HG03108 (cell line): ENCODE measurements at regions not wholly inside any gene's neighbourhood (a gene's known extent, or its start where the extent isn't known, plus 50 kb on each side); places are given as distances from the start of the nearest gene placed in this dataset.

Source experiments
- ATAC-seq: cut with Tn5 transposase; IDR thresholded peaks from one replicate; pipeline ENCODE4 v1.9.1; 2021; ENCODE audit warnings: moderate library complexity; ENCODE audit not compliant: unreplicated experiment

- no peak for ATAC-seq
Observed at GRCh38 chr13:62710787-62711186, 1295.1 kb upstream of the PCDH20 start.

GRCh38 chr13:62706048-62706447 is 1290.4 kb upstream of the PCDH20 start:
- ATAC-seq = no peak

DNA sequence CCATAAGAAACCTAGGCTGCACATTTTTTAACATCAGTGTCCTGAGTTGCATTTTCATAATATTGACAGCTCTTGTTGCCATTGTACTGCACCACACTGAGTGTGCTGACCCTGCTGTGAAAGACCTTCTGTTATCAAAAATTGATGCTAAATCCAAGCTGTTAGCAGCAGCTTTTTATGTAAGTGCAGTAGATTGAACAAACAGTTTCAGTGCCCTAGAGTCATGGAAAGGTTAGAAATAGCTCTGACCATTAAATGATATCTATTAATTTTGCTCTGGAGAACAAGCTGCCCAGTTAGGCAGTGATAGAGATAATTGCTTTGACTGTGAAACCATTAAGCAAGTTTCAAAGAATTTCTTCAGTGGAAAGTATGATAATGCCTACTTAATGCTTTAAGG is 1289.2 kb upstream of the PCDH20 start:
- ATAC-seq = no peak

DNA sequence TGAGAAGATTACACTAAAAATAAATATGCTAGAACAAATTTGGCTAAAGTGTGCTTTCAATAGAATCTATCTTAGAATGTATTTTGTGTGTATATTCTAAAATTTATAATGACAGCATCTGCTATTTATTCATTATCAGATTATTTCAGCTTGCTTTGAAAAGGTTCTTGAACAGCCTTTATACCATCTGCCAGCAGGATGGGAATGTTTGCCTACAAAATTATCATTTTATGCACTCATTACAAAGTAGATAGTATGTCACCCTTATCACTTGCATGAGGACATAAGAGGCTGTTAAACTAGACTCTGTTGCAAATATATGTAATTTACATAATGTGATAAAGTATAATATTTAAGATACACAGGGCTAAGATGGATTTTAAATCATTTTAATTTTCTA is 1286.9 kb upstream of the PCDH20 start:
- no peak for ATAC-seq

- ATAC-seq = no peak
Observed at GRCh38 chr13:62697701-62698100, 1282.1 kb upstream of the PCDH20 start.

DNA sequence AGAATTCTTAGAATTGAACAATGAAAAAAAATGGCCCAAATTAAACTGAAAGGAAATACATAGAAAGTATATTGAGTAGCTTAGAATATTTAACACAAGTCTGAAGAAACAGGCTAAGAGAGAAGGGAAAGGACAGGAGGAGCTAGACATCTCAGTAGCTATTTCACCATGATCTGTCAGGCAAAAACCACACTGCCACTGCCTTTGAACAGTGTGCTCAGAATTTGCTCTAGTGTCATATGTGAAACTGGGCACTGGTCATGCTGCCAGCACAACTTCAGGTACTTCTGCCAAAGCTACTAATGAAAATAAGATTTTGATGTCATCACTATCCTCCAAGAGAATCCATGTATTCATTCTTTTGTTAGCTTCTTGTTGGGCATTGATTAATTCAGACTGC is 1280.8 kb upstream of the PCDH20 start:
- ATAC-seq = no peak

- no peak for ATAC-seq
Observed at GRCh38 chr13:62687732-62688131, 1272.1 kb upstream of the PCDH20 start.

DNA sequence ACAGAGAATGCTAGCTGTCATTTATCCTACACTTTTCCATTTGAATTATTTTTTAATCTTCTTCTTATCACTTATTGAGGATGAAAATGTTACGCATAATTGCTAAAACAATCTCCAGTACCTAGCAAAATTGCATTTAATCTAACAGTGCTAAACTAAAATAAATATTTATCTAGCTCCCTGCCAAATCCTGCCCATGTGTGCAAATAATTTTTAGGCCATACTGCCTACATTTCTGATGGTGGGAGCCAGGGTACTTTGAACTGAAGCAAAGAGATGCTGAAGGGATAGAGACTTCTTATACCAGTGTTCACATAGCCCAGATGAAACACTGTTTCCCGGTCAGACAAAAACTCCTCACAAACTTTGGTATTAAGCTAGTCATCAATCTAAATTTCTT is 1268.7 kb upstream of the PCDH20 start:
- no peak for ATAC-seq

DNA sequence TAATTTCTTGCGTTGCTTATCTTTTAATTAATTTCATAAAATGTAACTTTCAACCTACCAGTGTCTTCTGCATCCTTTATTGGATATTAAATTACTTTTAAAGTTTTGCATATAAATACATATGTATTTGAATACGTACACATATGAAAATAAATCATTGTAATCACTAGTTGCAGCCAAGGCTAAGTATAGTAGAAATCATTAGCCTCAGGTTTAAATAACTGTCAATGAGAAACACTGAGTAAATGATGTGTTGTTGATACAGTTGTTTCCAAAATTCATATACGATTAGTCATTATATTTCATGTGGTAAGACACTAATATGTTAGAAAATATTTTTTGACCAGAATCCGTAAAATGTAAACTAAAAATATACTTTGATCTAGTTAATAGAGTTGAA is 1267.1 kb upstream of the PCDH20 start:
- ATAC-seq = no peak

- no peak for ATAC-seq
Observed at GRCh38 chr13:62678039-62678438, 1262.4 kb upstream of the PCDH20 start.

DNA sequence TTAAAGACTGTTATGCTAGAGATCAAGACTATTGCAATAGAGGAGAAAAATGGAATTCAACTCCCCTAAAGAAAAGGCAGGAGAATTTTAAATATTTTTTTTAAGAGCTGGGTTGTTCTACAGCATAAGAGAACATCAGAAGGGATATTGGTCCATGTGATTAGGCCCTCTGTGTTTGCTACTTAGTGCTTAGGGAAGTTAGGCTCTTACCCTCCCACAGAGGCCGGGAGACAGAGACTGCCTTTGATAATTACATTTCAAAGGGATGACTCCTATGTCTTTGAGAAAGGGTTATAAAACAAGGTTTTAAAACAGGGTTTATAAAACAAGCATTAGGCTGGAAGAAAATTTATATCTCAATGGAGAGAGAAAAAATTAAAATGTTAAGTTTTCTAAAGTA is 1248.1 kb upstream of the PCDH20 start:
- no peak for ATAC-seq

DNA sequence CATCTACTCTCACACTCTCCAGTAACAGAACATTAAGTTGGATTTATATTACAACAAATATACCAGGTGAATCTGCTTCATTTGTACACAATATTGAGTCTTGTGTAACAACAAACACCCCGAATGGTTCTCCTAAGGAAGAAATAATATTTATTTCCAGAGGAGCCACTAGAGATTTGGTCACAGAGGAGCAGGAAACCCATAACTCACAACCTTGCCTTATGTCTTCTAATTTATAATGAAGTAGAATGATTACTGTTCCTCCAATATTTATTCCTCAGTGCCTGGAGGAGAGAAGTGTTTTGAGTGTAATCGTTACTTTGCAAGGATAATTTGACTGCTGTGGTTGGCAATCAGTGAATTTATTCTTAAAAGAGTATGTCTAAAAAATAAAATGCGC is 1243.7 kb upstream of the PCDH20 start:
- ATAC-seq = no peak

DNA sequence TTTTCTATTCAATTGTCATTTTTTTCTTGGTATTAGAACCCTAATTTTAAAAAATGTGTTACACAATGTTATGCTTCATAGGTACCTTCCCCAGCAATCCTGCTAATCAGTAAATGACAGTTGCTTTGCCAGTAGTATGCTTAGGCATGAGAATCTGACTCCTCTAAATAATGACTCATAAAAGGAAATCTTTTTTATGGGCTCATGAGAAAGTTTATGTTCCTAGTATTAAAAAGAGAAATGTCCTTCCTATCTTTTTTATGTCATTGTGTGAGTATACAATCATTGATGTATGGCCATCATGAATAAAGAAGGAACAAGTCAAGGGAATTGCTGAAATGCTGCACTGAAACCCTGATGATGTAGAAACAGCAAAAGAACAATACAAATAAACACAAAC is 1237.7 kb upstream of the PCDH20 start:
- no peak for ATAC-seq

- ATAC-seq = no peak
Observed at GRCh38 chr13:62643799-62644524, 1228.3 kb upstream of the PCDH20 start.

- no peak for ATAC-seq
Observed at GRCh38 chr13:62643007-62643483, 1227.4 kb upstream of the PCDH20 start.

DNA sequence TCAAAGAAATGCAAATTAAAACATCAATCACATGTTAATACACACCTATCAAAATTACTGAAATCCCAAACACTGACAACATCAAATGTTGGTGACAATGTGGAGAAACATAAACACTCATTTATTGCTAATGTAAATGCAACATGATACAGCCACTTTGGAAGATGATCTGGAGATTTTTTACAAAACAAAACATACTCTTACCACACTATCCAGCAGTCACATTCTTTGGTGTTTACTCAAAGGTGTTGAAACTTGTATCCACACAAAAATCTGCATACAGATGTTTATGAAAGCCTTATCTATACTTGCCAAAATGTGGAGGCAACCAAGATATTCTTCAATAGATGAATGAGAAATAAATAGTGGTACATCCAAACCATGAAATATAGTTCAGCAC is 1219.5 kb upstream of the PCDH20 start:
- ATAC-seq = no peak

DNA sequence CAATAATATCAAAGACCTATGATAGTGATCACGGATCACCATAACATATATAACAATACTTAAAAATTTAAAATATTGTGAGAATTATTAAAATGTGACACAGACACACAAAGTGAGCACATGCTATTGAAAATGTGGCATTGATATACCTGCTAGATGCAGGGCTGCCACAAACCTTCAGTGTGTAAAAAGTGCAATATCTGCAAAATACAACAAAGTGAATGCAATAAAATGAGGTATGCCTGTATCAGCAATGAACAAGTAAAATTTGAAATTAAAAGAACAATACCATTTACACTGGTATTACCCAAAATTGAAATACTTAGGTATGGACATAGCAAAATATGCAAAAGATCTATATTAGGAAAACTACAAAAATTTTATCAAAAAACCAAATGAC is 1217.8 kb upstream of the PCDH20 start:
- ATAC-seq = no peak

- ATAC-seq = no peak
Observed at GRCh38 chr13:62631619-62632018, 1216.0 kb upstream of the PCDH20 start.

DNA sequence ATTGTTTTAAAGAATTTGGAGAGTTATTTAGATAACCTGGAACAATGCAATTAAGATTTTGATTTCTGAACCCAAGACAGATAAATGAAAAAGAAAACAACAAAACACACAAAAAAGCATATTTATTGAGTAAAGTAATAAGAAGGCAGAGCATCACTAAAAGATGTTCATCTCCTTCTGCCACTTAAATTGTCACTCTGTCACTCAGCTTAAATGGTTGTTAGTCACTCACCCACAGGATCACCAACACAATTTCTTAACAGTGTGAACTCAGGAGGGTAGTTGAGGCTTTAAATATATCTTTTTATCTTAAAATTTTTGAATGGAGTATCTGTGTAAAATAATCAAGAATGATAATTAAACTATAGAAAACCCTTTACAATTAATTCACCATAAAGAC is 1215.5 kb upstream of the PCDH20 start:
- no peak for ATAC-seq

GRCh38 chr13:62629618-62630017 is 1214.0 kb upstream of the PCDH20 start:
- ATAC-seq = no peak

- no peak for ATAC-seq
Observed at GRCh38 chr13:62627226-62627625, 1211.6 kb upstream of the PCDH20 start.

DNA sequence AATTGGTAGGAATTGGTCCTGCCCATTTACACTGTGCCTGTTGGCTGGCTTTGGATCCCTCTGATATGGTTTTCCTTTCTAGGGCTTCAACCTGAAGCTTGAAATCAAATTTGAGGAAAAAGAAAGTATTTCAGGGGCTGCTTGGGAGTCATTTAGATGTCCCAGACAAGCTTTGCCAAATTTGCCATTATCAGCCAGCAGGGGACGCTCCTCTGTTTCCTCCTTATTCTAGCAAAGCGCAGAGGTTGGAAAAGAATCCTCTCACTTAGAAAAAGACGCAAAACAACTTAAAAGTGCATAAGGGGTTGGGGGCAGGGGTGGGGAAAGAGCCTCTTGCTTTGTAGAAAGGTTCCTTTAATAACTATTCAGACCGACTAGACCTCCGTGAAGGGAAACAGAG is 1211.1 kb upstream of the PCDH20 start:
- no peak for ATAC-seq

GRCh38 chr13:62625214-62625881 is 1209.7 kb upstream of the PCDH20 start:
- no peak for ATAC-seq
